B cell (primary cell): ENCODE measurements at regions not wholly inside any gene's neighbourhood (a gene's known extent, or its start where the extent isn't known, plus 50 kb on each side); places are given as distances from the start of the nearest gene placed in this dataset.

Experiments
- ATAC-seq: fragments of 200-7000 bp; cut with Tn5 transposase; one replicate; pipeline ENCODE4 v1.10.0; 2021; ENCODE audit warnings: low read depth, mild to moderate bottlenecking, moderate number of reproducible peaks, moderate library complexity
- CTCF ChIA-PET: fragments of 350-600 bp; sonication (Branson Sonifier 250); formaldehyde crosslinking; loops from one replicate; lab custom pipeline; 2021; ENCODE audit warnings: antibody characterized with exemption, inconsistent platforms; lab: Charles Lee
- POLR2A ChIA-PET: fragments of 350-600 bp; sonication (Branson Sonifier 250); formaldehyde crosslinking; loops from one replicate; lab custom pipeline; 2021; ENCODE audit warnings: antibody characterized with exemption; lab: Charles Lee
- DNase-seq: peaks from one replicate; pipeline ENCODE4 v3.0.0; 2013
- H2AFZ ChIP-seq: 2 replicates; pipeline ENCODE4 v1.6.1; 2012; ENCODE audit warnings: mild to moderate bottlenecking, low read depth, low read length; ENCODE audit not compliant: insufficient read depth, poor library complexity, severe bottlenecking
- H3K27ac ChIP-seq, 2 donors: 1 replicate in 1 of 2; 2 replicates in 1 of 2; pipeline ENCODE4 v1.5.1; 2012 to 2013; ENCODE audit warnings: low read length in 2 of 2, mild to moderate bottlenecking in 2 of 2, moderate library complexity in 1 of 2
- H3K27me3 ChIP-seq, 4 experiments: fragments of 200-600 bp in 1 of 4; sonication (generic) in 1 of 4; replicated peaks in 1 of 4; 1 replicate in 2 of 4; 2 replicates in 2 of 4; pipeline versions ENCODE4 v1.6.1 to v1.7.0; 2013 to 2016; ENCODE audit warnings: low read length in 3 of 4, mild to moderate bottlenecking in 2 of 4, mixed read lengths in 1 of 4, moderate library complexity in 1 of 4; ENCODE audit not compliant: insufficient read depth in 4 of 4, control insufficient read depth in 3 of 4; ENCODE audit errors: control extremely low read depth in 1 of 4
- H3K36me3 ChIP-seq, 2 experiments: replicated peaks in 1 of 2; 1 replicate in 1 of 2; 2 replicates in 1 of 2; pipeline versions ENCODE4 v1.6.1 to v1.7.1; 2013; ENCODE audit warnings: low read length in 1 of 2; ENCODE audit not compliant: insufficient read depth in 2 of 2, control insufficient read depth in 1 of 2; ENCODE audit errors: control extremely low read depth in 1 of 2, extremely low read depth in 1 of 2
- H3K4me1 ChIP-seq, 2 donors: fragments of 200-600 bp in 1 of 2; sonication (generic) in 1 of 2; 1 replicate in 1 of 2; 2 replicates in 1 of 2; pipeline versions ENCODE4 v1.5.1 to v1.6.1; 2013 to 2017; ENCODE audit warnings: low read length in 2 of 2; ENCODE audit not compliant: control insufficient read depth in 2 of 2, insufficient read depth in 2 of 2
- H3K4me2 ChIP-seq: replicated peaks from 2 replicates; pipeline ENCODE3; 2012; ENCODE audit warnings: mild to moderate bottlenecking, low read depth, low read length; ENCODE audit not compliant: poor library complexity, severe bottlenecking
- H3K4me3 ChIP-seq, 5 experiments: fragments of 200-600 bp in 1 of 5; sonication (generic) in 1 of 5; 1 replicate in 3 of 5; 2 replicates in 2 of 5; pipeline versions ENCODE4 v1.5.1 to v1.7.0; 2011 to 2016; ENCODE audit warnings: low read length in 4 of 5, mild to moderate bottlenecking in 4 of 5, low read depth in 2 of 5, control low read depth in 1 of 5, moderate library complexity in 1 of 5; ENCODE audit not compliant: insufficient read depth in 1 of 5; ENCODE audit errors: control extremely low read depth in 1 of 5, extremely low read depth in 1 of 5
- H3K79me2 ChIP-seq: fragments of 200-600 bp; sonication (generic); one replicate; pipeline ENCODE4 v1.6.0; 2016; ENCODE audit warnings: low read length; ENCODE audit not compliant: control insufficient read depth, insufficient read depth
- H3K9ac ChIP-seq: fragments of 200-600 bp; sonication (generic); 2 replicates; pipeline ENCODE4 v1.6.1; 2017; ENCODE audit warnings: mild to moderate bottlenecking, low read length, moderate library complexity
- H3K9me3 ChIP-seq, 3 donors: one replicate each; pipeline versions ENCODE4 v1.6.1 to v1.7.1; 2013; ENCODE audit warnings: low read length in 2 of 3; ENCODE audit not compliant: control insufficient read depth in 2 of 3, insufficient read depth in 1 of 3; ENCODE audit errors: control extremely low read depth in 1 of 3
- H4K20me1 ChIP-seq: 2 replicates; pipeline ENCODE4 v1.6.0; 2012; ENCODE audit warnings: mild to moderate bottlenecking, low read length; ENCODE audit not compliant: insufficient read depth, control insufficient read depth, poor library complexity, severe bottlenecking
- H3K27ac Mint-ChIP-seq: one replicate; pipeline ENCODE4 v1.8.0; 2021; ENCODE audit warnings: mixed read lengths
- H3K27me3 Mint-ChIP-seq: one replicate; pipeline ENCODE4 v1.8.0; 2021; ENCODE audit warnings: mixed read lengths
- H3K4me1 Mint-ChIP-seq: one replicate; pipeline ENCODE4 v1.8.0; 2021; ENCODE audit warnings: mixed read lengths
- H3K4me3 Mint-ChIP-seq: one replicate; pipeline ENCODE4 v1.8.0; 2021; ENCODE audit warnings: mixed read lengths
- H3K9me3 Mint-ChIP-seq: one replicate; pipeline ENCODE4 v1.8.0; 2022; ENCODE audit warnings: mixed read lengths; ENCODE audit not compliant: insufficient read depth
- EZH2 ChIP-seq: IDR thresholded peaks from 2 replicates; pipeline ENCODE4 v1.6.1; 2012; ENCODE audit warnings: borderline replicate concordance, low read depth, mild to moderate bottlenecking, moderate library complexity, low read length; ENCODE audit not compliant: insufficient read depth, poor library complexity, severe bottlenecking
- WGBS: methylation state at CpG from one replicate; pipeline ENCODE4 v1.1.5; 2013; ENCODE audit warnings: missing lambda C conversion rate; ENCODE audit not compliant: insufficient coverage; 5-methylcytosine and 5-hydroxymethylcytosine counted together
- intact Hi-C: fragments of 100-400 bp; cut with micrococcal nuclease; formaldehyde crosslinking; loops from one replicate; pipeline ENCODE4 v1.10.0; 2022
- TF ChIP-seq, protein P1 (sequence below): fragments of 200-600 bp; IDR thresholded peaks from one replicate; pipeline ENCODE4 v1.8.0; 2022; ENCODE audit warnings: antibody characterized with exemption, mild to moderate bottlenecking

DNA sequence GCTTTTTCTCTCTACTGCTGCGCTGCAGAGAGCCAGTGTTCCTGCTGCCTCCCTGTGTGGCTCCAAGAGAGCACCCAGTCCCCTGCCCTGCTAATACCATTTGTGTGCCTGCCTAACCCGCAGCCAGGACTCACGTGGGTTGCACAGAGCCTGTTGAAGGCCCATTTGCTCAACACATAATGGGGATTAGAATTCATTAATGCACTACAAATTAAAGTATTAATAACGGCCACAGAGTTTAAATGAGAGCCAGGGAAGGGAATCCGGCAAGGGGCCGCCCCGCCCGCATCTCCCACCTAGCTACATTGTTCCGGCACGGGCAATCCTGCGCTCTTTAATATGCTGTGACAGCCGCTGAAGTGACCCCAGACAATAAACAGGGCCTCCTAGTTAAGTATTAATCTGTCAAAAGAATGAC, 211.3 kb downstream of the NXPE2 start:
- no peaks in the 10 kb centered on the region for H3K4me1 ChIP-seq
- H3K27ac Mint-ChIP-seq: no peak overlapping the region
- H3K27me3 ChIP-seq: no peaks in the 10 kb centered on the region
- ChIA-PET CTCF (no interaction called here), POLR2A (no interaction called here)
- TF ChIP-seq, protein P1, sequence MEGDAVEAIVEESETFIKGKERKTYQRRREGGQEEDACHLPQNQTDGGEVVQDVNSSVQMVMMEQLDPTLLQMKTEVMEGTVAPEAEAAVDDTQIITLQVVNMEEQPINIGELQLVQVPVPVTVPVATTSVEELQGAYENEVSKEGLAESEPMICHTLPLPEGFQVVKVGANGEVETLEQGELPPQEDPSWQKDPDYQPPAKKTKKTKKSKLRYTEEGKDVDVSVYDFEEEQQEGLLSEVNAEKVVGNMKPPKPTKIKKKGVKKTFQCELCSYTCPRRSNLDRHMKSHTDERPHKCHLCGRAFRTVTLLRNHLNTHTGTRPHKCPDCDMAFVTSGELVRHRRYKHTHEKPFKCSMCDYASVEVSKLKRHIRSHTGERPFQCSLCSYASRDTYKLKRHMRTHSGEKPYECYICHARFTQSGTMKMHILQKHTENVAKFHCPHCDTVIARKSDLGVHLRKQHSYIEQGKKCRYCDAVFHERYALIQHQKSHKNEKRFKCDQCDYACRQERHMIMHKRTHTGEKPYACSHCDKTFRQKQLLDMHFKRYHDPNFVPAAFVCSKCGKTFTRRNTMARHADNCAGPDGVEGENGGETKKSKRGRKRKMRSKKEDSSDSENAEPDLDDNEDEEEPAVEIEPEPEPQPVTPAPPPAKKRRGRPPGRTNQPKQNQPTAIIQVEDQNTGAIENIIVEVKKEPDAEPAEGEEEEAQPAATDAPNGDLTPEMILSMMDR: no peak
- no peak for TF ChIP-seq EZH2
- H3K4me2 ChIP-seq: no peak overlapping the region
- peaks cover 0 to 8% (median 0%) of the 10 kb centered on the region in 3 donors for H3K9me3 ChIP-seq
- no peaks in the 10 kb centered on the region for H3K27me3 Mint-ChIP-seq
- H3K36me3 ChIP-seq: no peaks in the 10 kb centered on the region
- DNase-seq (no peak), ATAC-seq (no peak)
- no peaks in the 10 kb centered on the region for H3K9me3 Mint-ChIP-seq
- no peak overlapping the region for H3K4me3 ChIP-seq
- H3K4me3 Mint-ChIP-seq: no peak overlapping the region
- intact Hi-C loops: no loop called here
- 71% methylated on average over 4 of the region's 12 CpGs for WGBS
- no peaks in the 10 kb centered on the region for H3K79me2 ChIP-seq
- no peak overlapping the region for H3K27ac ChIP-seq
- H2AFZ ChIP-seq: no peak overlapping the region
- H3K4me1 Mint-ChIP-seq: no peaks in the 10 kb centered on the region
- no peak overlapping the region for H3K9ac ChIP-seq
- H4K20me1 ChIP-seq: no peaks in the 10 kb centered on the region

DNA sequence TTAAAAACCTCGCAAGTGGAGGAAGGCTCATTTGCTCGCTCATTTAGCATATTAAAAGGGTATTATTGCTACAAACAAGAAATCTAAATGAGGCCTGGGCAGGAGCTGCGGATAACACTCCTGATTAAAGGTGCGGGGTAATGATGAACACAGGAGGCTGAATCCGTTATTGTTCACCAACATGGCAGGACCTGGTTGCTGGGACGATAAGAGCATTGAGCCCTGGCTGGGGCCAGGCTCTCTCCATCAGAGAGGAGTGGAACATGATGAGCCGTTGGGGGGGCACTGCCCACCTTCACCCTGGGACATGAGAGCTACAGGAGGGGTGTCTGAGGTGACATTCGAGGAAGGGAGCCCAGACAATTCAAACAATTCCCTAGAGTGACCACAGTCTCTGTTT, 211.7 kb downstream of the NXPE2 start:
- Histone ChIP-seq H3K9me3 (peaks cover 0 to 8% (median 0%) of the 10 kb centered on the region in 3 donors), H3K36me3 (no peaks in the 10 kb centered on the region), H3K79me2 (no peaks in the 10 kb centered on the region), H3K4me1 (no peaks in the 10 kb centered on the region), H4K20me1 (no peaks in the 10 kb centered on the region), H2AFZ (no peak overlapping the region), H3K27ac (no peak overlapping the region), H3K27me3 (no peaks in the 10 kb centered on the region), H3K9ac (no peak overlapping the region), H3K4me3 (no peak overlapping the region), H3K4me2 (no peak overlapping the region)
- Mint-ChIP-seq H3K4me3 (no peak overlapping the region), H3K4me1 (no peaks in the 10 kb centered on the region), H3K9me3 (no peaks in the 10 kb centered on the region), H3K27ac (no peak overlapping the region), H3K27me3 (no peaks in the 10 kb centered on the region)
- DNase-seq: no peak
- ATAC-seq: no peak
- CTCF ChIA-PET: no interaction called here
- no peak for TF ChIP-seq EZH2
- TF ChIP-seq, protein P1: no peak
- POLR2A ChIA-PET: no interaction called here
- 70% methylated on average over 6 of the region's 8 CpGs for WGBS
- intact Hi-C loops: no loop called here
